Kidney (tissue), 13 donors: ENCODE measurements at regions not wholly inside any gene's neighbourhood (a gene's known extent, or its start where the extent isn't known, plus 50 kb on each side); places are given as distances from the start of the nearest gene placed in this dataset.
"Not testable (repeated sequence)": the region's sequence is repeated elsewhere in the genome, so short reads cannot be mapped to it uniquely, and the experiment has no call there.

Source experiments
- DNase-seq, 5 donors: peaks; one replicate each; pipeline ENCODE4 v3.0.0-alpha.2; 2013 to 2020
- FAIRE-seq: peaks from 2 replicates; lab custom pipeline; 2012; peaks lifted over from hg19 to GRCh38; lab: Jason Lieb, UNC
- H3K27ac ChIP-seq, 2 donors: one replicate each; pipeline ENCODE4 v1.7.0; 2013; ENCODE audit warnings: low read depth in 2 of 2, low read length in 2 of 2, inconsistent platforms in 1 of 2
- H3K27me3 ChIP-seq: one replicate; pipeline ENCODE4 v1.7.1; 2013; ENCODE audit warnings: low read length, inconsistent platforms; ENCODE audit not compliant: control insufficient read depth, insufficient read depth
- H3K36me3 ChIP-seq, 3 donors: one replicate each; pipeline versions ENCODE4 v1.7.0 to v1.7.1; 2013; ENCODE audit warnings: low read length in 3 of 3, control low read depth in 1 of 3, inconsistent platforms in 1 of 3; ENCODE audit not compliant: insufficient read depth in 3 of 3, control insufficient read depth in 2 of 3
- H3K4me1 ChIP-seq, 3 donors: one replicate each; pipeline versions ENCODE4 v1.7.0 to v1.7.1; 2013; ENCODE audit warnings: low read length in 3 of 3, inconsistent platforms in 1 of 3, low read depth in 1 of 3; ENCODE audit not compliant: control insufficient read depth in 2 of 3, insufficient read depth in 2 of 3
- H3K4me3 ChIP-seq, 3 donors: one replicate each; pipeline versions ENCODE4 v1.7.0 to v1.8.1; 2013; ENCODE audit warnings: low read length in 3 of 3, control low read depth in 1 of 3, inconsistent platforms in 1 of 3
- H3K9ac ChIP-seq, 3 donors: one replicate each; pipeline versions ENCODE4 v1.7.0 to v1.7.1; 2013; ENCODE audit warnings: low read length in 3 of 3, control low read depth in 1 of 3, inconsistent platforms in 1 of 3
- H3K9me3 ChIP-seq, 3 donors: one replicate each; pipeline versions ENCODE4 v1.7.0 to v1.7.1; 2013; ENCODE audit warnings: low read length in 3 of 3, control low read depth in 1 of 3, inconsistent platforms in 1 of 3; ENCODE audit not compliant: control insufficient read depth in 2 of 3, insufficient read depth in 1 of 3
- intact Hi-C: fragments of 100-400 bp; cut with DNase I; formaldehyde crosslinking; loops from one replicate; pipeline ENCODE4 v1.11.1; 2022
- TF ChIP-seq, protein P1 (sequence below): IDR thresholded peaks from 3 replicates; pipeline ENCODE4 v1.5.1; 2012; ENCODE audit warnings: mild to moderate bottlenecking, moderate library complexity, borderline replicate concordance; ENCODE audit not compliant: insufficient read depth; ENCODE audit errors: extremely low read depth
- donor health status: control.
- donor health status: control.
- donor health status: control.
- donor health status: control.
- donor health status: control.
- donor health status: DM: yes; HTN: yes; CAD: no.
- donor health status: Normal renal cell carcinoma (clear cell type).

DNA sequence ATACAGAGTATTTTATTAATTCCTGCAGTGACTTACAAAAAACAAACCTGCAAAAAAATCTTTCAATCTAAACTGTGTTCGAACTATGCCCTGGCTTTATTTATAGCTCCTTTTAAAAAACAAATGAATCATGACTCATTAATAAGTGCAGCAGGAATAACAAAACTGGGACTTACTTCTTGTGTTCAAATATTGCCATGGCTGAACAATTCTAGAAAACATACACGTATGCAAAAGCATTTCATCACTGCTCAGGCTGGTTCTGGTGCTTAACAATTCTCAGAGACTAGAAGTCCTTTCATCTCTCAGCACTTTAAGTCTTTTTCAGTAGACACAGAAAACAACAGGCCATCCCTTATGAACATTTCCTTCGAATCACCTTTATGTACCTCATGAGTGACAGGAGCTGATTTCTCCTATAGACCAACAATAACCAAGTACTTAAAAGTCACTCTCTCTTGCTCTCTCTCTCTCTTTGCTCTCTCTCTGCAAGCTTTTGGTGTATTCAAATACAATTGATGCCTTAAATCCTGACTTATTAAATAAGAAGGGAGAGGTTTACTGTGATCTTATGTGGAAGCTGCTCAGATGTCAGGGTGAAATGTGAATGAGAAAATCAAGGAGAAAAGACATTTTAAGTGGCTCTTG, 268.8 kb downstream of the TTC8 start:
- H3K4me3 ChIP-seq, result no peak overlapping the region
- no peaks in the 10 kb centered on the region for H3K27me3 ChIP-seq
- H3K4me1 ChIP-seq, result no peaks in the 10 kb centered on the region
- FAIRE-seq (no peak), DNase-seq (no peak)
- no peak overlapping the region for H3K9ac ChIP-seq
- H3K27ac ChIP-seq, result no peak overlapping the region
- intact Hi-C loops, result no loop called here
- peaks cover 0 to 4% (median 0%) of the 10 kb centered on the region in 3 donors for H3K9me3 ChIP-seq
- H3K36me3 ChIP-seq, result no peaks in the 10 kb centered on the region
- TF ChIP-seq, protein P1, sequence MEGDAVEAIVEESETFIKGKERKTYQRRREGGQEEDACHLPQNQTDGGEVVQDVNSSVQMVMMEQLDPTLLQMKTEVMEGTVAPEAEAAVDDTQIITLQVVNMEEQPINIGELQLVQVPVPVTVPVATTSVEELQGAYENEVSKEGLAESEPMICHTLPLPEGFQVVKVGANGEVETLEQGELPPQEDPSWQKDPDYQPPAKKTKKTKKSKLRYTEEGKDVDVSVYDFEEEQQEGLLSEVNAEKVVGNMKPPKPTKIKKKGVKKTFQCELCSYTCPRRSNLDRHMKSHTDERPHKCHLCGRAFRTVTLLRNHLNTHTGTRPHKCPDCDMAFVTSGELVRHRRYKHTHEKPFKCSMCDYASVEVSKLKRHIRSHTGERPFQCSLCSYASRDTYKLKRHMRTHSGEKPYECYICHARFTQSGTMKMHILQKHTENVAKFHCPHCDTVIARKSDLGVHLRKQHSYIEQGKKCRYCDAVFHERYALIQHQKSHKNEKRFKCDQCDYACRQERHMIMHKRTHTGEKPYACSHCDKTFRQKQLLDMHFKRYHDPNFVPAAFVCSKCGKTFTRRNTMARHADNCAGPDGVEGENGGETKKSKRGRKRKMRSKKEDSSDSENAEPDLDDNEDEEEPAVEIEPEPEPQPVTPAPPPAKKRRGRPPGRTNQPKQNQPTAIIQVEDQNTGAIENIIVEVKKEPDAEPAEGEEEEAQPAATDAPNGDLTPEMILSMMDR, result no peak

DNA sequence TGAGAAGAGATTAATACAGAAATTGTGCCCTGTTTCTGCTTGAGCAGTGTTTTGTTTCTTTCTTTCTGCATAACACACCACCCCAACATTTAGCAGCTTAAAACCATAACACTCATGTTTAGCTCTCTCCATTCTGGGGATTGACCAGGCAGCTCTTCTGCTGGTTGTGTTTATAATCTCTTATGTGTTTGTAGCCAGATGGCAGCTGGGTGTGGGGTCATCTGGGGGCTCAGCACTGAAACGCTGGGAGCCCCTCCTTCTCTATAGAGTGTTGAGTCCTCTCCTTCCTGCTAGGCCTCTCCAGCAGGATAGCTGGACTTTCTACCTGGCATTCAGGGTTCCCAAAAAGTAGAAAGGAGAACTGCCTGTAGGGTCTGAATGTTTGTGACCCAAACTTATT, 270.6 kb downstream of the TTC8 start:
- H3K9ac ChIP-seq, result no peak overlapping the region
- H3K27ac ChIP-seq, result no peak overlapping the region
- H3K9me3 ChIP-seq, result peaks cover 0 to 4% (median 0%) of the 10 kb centered on the region in 3 donors
- no peak for FAIRE-seq
- H3K4me3 ChIP-seq, result no peak overlapping the region
- TF ChIP-seq, protein P1, result no peak
- intact Hi-C loops, result no loop called here
- H3K4me1 ChIP-seq, result no peaks in the 10 kb centered on the region
- no peak for DNase-seq
- no peaks in the 10 kb centered on the region for H3K36me3 ChIP-seq
- no peaks in the 10 kb centered on the region for H3K27me3 ChIP-seq

DNA sequence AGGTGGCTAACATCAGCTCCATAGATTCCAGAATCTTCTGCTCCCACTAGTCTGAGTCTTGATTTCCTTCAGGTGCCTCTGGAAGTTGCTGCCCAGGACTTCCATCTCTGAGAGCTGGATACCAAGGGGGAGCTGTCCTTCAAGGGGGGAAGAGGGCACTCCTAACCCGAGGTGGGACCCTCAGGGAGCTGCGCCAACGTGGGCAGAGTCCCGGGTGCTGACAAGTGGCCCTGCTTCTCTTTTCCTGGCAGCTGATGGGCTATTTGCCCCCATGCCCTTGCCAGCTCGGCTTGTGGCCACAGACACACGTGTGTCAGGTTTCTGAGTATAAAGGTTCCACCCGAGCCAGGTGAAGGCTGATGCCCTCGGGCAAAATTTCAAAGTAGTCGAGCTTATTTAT, 272.5 kb downstream of the TTC8 start:
- FAIRE-seq (no peak), DNase-seq (no peak)
- no peaks in the 10 kb centered on the region for H3K27me3 ChIP-seq
- no peak overlapping the region for H3K27ac ChIP-seq
- TF ChIP-seq, protein P1, result no peak
- no peak overlapping the region for H3K4me3 ChIP-seq
- H3K9ac ChIP-seq, result no peak overlapping the region
- no peaks in the 10 kb centered on the region for H3K36me3 ChIP-seq
- intact Hi-C loops, result no loop called here
- H3K9me3 ChIP-seq, result peaks cover 0 to 4% (median 0%) of the 10 kb centered on the region in 3 donors
- H3K4me1 ChIP-seq, result no peaks in the 10 kb centered on the region

DNA sequence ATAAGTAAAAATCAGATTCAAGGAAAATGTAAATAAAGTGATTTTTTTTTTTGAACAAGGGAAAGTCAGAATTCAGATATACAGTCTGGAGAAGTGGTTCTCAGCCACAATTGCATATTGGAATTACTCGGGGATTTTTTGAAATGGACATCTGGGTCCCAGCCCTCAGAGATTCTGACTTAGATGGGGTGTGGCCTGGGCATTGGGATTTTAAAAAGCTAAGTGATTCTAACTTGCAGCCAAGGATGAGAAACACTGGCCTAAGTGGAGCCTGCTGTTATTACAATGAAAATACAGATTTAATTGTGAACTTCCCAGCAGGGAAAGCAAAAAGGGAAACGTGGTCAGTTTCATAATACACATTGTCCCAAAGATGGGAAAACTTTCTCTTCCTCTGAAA, 273.8 kb downstream of the TTC8 start:
- no peaks in the 10 kb centered on the region for H3K4me1 ChIP-seq
- no peak for FAIRE-seq
- H3K9ac ChIP-seq, result no peak overlapping the region
- TF ChIP-seq, protein P1, result no peak
- H3K9me3 ChIP-seq, result no peaks in the 10 kb centered on the region
- no peak overlapping the region for H3K4me3 ChIP-seq
- no peak for DNase-seq
- no peaks in the 10 kb centered on the region for H3K27me3 ChIP-seq
- H3K36me3 ChIP-seq, result no peaks in the 10 kb centered on the region
- no peak overlapping the region for H3K27ac ChIP-seq
- intact Hi-C loops, result no loop called here

DNA sequence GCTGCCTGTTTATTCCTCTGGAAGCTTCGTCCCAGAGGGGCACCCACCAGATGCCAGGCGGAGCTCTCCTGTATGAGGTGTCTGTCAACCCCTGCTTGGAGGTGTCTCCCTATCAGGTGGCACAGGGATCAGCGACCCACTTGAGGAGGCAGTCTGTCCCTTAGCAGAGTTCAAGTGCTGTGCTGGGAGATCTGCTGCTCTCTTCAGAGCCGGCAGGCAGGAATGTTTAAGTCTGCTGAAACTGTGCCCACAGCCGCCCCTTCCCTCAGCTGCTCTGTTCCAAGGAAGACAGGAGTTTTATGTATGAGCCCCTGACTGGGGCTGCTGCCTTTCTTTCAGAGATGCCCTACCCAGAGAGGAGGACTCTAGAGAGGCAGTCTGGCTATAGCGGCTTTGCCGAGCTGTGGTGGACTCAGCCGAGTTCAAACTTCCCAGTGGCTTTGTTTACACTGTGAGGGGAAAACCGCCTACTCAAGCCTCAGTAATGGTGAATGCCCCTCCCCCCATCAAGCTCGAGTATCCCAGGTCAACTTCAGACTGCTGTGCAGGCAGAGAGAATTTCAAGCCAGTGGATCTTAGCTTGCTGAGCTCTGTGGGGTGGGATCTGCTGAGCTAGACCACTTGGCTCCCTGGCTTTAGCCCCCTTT, 279.8 kb downstream of the TTC8 start:
- DNase-seq, FAIRE-seq, H3K9ac ChIP-seq, H3K9me3 ChIP-seq, H3K4me3 ChIP-seq, intact Hi-C loops, H3K36me3 ChIP-seq, H3K27me3 ChIP-seq, H3K27ac ChIP-seq, H3K4me1 ChIP-seq: not testable (repeated sequence)
